ENCODE measurements at regions not wholly inside any gene's neighbourhood (a gene's known extent, or its start where the extent isn't known, plus 50 kb on each side); places are given as distances from the start of the nearest gene placed in this dataset.
"Not testable (repeated sequence)": the region's sequence is repeated elsewhere in the genome, so short reads cannot be mapped to it uniquely, and the experiment has no call there.

- Histone ChIP-seq H3K27me3 (ENCODE audit: insufficient read depth, low read depth) (peaks cover 13% of the 10 kb centered on the region; the same call in 1 of the 2 replicates), H3K36me3 (ENCODE audit: low read depth) (no peaks in the 10 kb centered on the region), H3K4me2 (no peak overlapping the region), H3K27ac (no peak overlapping the region), H3K9me3 (ENCODE audit: insufficient read depth, low read depth) (no peaks in the 10 kb centered on the region), H3F3A (ENCODE audit: insufficient read depth, low read depth) (no peaks in the 10 kb centered on the region), H2AFZ (no peak overlapping the region), H4K20me1 (ENCODE audit: insufficient read depth) (no peaks in the 10 kb centered on the region), H3K4me3 (no peak overlapping the region), H3K9me2 (ENCODE audit: insufficient read depth) (no peaks in the 10 kb centered on the region), H3K4me1 (replicated peaks; ENCODE audit: insufficient read depth) (no peaks in the 10 kb centered on the region), H3K79me2 (ENCODE audit: low read depth) (no peaks in the 10 kb centered on the region)
- CTCF ChIA-PET = interaction anchor here (0.7 kb wide), 1 partner anchor 273 kb away, joined by 3 read pairs; no protein-coding TSS in a partner anchor
- POLR2A ChIA-PET (ENCODE audit: unreplicated experiment) = no interaction called here
- no TSS peak for BruUV-seq (replicated peaks)
- no peak for DNase-seq
- no peak for TF ChIP-seq EZH2 (IDR thresholded peaks at IDR 0.05; ENCODE audit: low read depth)
- TF ChIP-seq CTCF (conservative IDR thresholded peaks at IDR 0.05) = no peak
- intact Hi-C loops (cut with micrococcal nuclease; ENCODE audit: unreplicated experiment) = no loop called here
Measured at GRCh38 chr11:3434976-3435375, 56.0 kb upstream of the ZNF195 start.

GRCh38 chr11:3429191-3429590 lies 50.2 kb upstream of the ZNF195 start:
- H3K4me3 ChIP-seq; H3K27me3 ChIP-seq (ENCODE audit: insufficient read depth, low read depth); H3K9me2 ChIP-seq (ENCODE audit: insufficient read depth); H3F3A ChIP-seq (ENCODE audit: insufficient read depth, low read depth); H3K9me3 ChIP-seq (ENCODE audit: insufficient read depth, low read depth); BruUV-seq (replicated peaks); H4K20me1 ChIP-seq (ENCODE audit: insufficient read depth); H2AFZ ChIP-seq; H3K36me3 ChIP-seq (ENCODE audit: low read depth); H3K79me2 ChIP-seq (ENCODE audit: low read depth); DNase-seq; H3K4me1 ChIP-seq (replicated peaks; ENCODE audit: insufficient read depth); CTCF ChIA-PET; H3K27ac ChIP-seq; intact Hi-C loops (cut with micrococcal nuclease; ENCODE audit: unreplicated experiment); POLR2A ChIA-PET (ENCODE audit: unreplicated experiment); H3K4me2 ChIP-seq: not testable (repeated sequence)

Measured in PC-9 (cell line).